Left ventricle myocardium inferior (tissue), 1 donor: ENCODE measurements at regions not wholly inside any gene's neighbourhood (a gene's known extent, or its start where the extent isn't known, plus 50 kb on each side); places are given as distances from the start of the nearest gene placed in this dataset.
A peak's percentile ranks its signal among the peaks of the same experiment; 100 is the strongest.

Experiments used
- DNase-seq: peaks from one replicate; pipeline ENCODE4 v3.0.0-alpha.2; 2020
- H3K27ac ChIP-seq: fragments of 200-600 bp; replicated peaks from 2 replicates; pipeline ENCODE4 v1.8.0; 2021
- H3K27me3 ChIP-seq: fragments of 200-600 bp; 2 replicates; pipeline ENCODE4 v1.8.0; 2021; ENCODE audit warnings: low read depth
- H3K36me3 ChIP-seq: fragments of 200-600 bp; 2 replicates; pipeline ENCODE4 v1.8.0; 2021
- H3K4me1 ChIP-seq: fragments of 200-600 bp; 2 replicates; pipeline ENCODE4 v1.8.0; 2021
- H3K4me3 ChIP-seq: fragments of 200-600 bp; 2 replicates; pipeline ENCODE4 v1.8.0; 2021; ENCODE audit warnings: mild to moderate bottlenecking, moderate library complexity
- H3K9me3 ChIP-seq: fragments of 200-600 bp; replicated peaks from 2 replicates; pipeline ENCODE4 v1.8.0; 2021
- intact Hi-C: fragments of 100-400 bp; cut with micrococcal nuclease; formaldehyde crosslinking; loops from one replicate; pipeline ENCODE4 v1.11.0; 2022
- TF ChIP-seq, protein P1 (sequence below): fragments of 200-600 bp; IDR thresholded peaks from 2 replicates; pipeline ENCODE4 v1.8.0; 2021; ENCODE audit warnings: antibody characterized with exemption, mild to moderate bottlenecking, borderline replicate concordance
- donor health status: DM: no; HTN: yes; CAD: no; lungs with severe emphysema.

DNA sequence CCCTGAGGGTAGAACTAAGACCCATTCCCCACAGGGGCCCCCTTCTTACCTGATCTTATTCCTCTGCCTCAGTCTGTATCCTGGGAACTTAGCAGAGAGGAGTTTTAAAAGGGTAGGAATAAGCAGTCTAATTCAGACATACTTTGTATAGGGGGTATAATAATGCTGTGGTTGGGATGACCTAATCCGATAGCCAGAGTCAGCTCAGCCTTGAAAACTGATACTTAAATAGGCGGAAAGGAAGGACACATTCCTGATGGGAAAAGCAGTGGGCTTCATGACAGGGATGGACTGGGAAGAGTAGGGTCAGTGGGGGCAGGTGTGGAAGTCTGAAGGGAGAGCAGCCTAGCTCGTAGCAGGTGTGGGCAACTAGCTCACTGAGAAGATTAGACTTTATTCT, 52.2 kb upstream of the TESK1 start:
- peak overlapping the region; percentile 78 for H3K27ac ChIP-seq
- intact Hi-C loops: loop anchor here (5.0 kb wide), 1 partner anchor 66 kb away; no protein-coding TSS in a partner anchor
- no peaks in the 10 kb centered on the region for H3K27me3 ChIP-seq
- H3K4me3 ChIP-seq: no peak overlapping the region
- TF ChIP-seq, protein P1, sequence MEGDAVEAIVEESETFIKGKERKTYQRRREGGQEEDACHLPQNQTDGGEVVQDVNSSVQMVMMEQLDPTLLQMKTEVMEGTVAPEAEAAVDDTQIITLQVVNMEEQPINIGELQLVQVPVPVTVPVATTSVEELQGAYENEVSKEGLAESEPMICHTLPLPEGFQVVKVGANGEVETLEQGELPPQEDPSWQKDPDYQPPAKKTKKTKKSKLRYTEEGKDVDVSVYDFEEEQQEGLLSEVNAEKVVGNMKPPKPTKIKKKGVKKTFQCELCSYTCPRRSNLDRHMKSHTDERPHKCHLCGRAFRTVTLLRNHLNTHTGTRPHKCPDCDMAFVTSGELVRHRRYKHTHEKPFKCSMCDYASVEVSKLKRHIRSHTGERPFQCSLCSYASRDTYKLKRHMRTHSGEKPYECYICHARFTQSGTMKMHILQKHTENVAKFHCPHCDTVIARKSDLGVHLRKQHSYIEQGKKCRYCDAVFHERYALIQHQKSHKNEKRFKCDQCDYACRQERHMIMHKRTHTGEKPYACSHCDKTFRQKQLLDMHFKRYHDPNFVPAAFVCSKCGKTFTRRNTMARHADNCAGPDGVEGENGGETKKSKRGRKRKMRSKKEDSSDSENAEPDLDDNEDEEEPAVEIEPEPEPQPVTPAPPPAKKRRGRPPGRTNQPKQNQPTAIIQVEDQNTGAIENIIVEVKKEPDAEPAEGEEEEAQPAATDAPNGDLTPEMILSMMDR: no peak
- no peak for DNase-seq
- H3K9me3 ChIP-seq: no peaks in the 10 kb centered on the region
- peaks cover 50% of the 10 kb centered on the region for H3K4me1 ChIP-seq
- H3K36me3 ChIP-seq: peaks cover 46% of the 10 kb centered on the region

DNA sequence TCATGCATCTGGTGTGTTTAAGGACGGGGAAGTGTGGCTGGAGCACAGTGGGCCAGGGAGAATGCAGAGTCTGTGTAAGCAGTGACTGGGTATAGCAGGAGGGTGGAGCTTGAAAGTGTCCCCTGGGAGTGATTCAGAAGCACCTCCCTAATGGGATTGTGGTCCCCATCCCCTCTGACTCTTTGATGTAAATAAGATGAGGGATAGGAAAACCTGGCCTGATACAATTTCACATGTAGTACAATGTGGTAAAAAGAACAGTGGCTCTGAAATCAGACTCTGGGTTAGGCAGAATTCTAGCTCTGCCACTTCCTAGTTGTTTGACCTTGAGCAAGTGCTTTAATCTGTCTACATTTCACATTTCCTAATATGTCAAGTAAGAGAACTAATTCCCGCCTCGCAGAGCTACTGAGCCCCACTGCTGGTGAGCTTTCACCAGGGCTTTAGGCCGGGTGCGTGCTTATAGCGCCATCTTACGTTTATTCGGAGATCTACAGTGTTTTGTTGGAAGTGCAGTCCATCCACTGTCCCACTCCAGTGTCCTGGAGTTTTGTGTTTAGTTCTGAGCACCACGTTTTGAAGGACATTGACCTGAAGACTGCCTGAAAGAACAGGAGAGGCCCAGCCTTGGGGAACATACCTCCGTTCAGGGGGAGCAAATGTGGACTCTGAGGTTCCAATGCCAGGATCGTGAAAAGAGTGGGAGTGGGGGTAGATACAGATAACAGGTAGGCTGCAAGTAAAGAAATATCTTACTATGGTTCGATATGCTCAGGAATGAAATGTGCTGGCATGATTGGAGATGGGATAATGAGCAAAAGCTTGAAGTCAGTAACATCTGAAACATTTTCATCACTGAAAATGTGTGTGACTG, 51.2 kb upstream of the TESK1 start:
- TF ChIP-seq, protein P1: peak; percentile 96
- Histone ChIP-seq H3K27me3 (no peaks in the 10 kb centered on the region), H3K36me3 (peaks cover 48% of the 10 kb centered on the region), H3K9me3 (no peaks in the 10 kb centered on the region), H3K27ac (peak overlapping the region; percentile 78), H3K4me1 (peaks cover 39% of the 10 kb centered on the region), H3K4me3 (peak overlapping the region; percentile 27)
- peak; percentile 58 for DNase-seq
- intact Hi-C loops: loop anchor here (5.0 kb wide), 1 partner anchor 67 kb away; no protein-coding TSS in a partner anchor

DNA sequence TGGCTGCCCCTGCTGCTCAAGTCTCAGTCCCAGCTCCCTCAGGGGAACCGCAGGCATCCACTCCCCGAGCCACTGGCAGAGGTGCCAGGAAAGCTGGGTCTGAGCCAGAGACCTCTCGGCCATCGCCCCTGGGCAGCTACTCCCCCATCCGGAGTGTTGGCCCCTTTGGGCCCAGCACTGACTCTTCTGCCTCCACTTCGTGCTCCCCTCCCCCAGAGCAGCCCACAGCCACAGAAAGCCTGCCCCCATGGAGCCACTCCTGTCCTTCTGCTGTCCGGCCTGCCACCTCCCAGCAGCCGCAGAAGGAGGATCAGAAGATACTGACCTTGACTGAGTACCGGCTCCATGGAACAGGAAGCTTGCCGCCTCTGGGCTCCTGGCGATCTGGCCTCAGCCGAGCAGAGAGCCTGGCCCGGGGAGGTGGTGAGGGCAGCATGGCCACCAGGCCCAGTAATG, 49.8 kb upstream of the TESK1 start:
- TF ChIP-seq, protein P1: no peak
- Histone ChIP-seq H3K4me1 (peaks cover 32% of the 10 kb centered on the region), H3K4me3 (no peak overlapping the region), H3K36me3 (peaks cover 57% of the 10 kb centered on the region), H3K9me3 (no peaks in the 10 kb centered on the region), H3K27me3 (no peaks in the 10 kb centered on the region), H3K27ac (no peak overlapping the region)
- no peak for DNase-seq
- intact Hi-C loops: loop anchor here (5.0 kb wide), 1 partner anchor 78 kb away; no protein-coding TSS in a partner anchor
